ENCODE measurements at regions not wholly inside any gene's neighbourhood (a gene's known extent, or its start where the extent isn't known, plus 50 kb on each side); places are given as distances from the start of the nearest gene placed in this dataset.

DNA sequence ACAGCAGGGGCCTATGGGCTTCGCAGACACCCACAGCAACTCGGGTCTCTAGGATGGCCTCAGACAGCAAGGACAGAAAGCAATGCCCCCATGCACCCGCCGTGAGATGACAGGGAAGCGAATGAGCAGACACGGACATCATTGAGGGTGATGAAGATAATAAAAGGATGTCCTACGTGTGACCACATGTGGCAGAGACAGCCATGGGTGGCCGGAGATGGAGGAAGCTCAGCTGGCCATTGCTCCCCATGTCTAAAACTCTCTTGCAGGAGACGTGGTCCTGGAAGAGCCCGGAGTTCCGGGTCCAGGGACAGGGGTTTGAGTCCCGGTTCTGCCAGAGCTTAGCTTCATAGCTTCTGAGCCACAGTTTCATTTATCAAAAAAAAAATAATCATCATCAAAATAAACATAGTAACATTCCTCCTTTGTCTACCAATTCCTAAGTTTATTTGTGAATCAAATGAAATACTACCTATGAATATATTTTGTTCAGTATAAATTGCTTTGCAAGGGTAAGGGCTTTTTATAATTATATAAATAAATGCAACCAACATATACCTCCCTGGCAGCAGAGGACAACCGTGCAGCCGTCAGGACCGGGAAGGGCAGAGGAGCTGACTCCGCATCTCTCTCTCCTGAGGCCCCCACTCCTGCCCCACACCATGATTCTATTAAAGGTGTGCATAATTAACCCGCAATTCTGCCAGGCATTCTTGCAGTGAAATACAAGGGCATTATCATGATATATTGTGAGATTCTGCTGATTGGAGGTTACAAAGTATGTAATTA is 401.4 kb upstream of the MYT1L start:
- intact Hi-C loops (cut with DNase I) = no loop called here
- no peak for TF ChIP-seq CTCF (IDR thresholded peaks at IDR 0.05)
- TF ChIP-seq EP300 (IDR thresholded peaks at IDR 0.05) = no peak
- Histone ChIP-seq H3K36me3 (no peaks in the 10 kb centered on the region), H3K27ac (no peak overlapping the region), H3K4me3 (no peak overlapping the region), H3K27me3 (no peaks in the 10 kb centered on the region), H3K9me3 (no peaks in the 10 kb centered on the region), H3K4me1 (ENCODE audit: insufficient read depth) (no peaks in the 10 kb centered on the region)
- WGBS, 3 donors = 76 to 84% (median 80%) methylated on average over 17 of the region's 17 CpGs
- no peak for DNase-seq

- no peaks in the 10 kb centered on the region for H3K27me3 ChIP-seq
- no peak overlapping the region for H3K27ac ChIP-seq
- TF ChIP-seq CTCF (IDR thresholded peaks at IDR 0.05) = no peak
- TF ChIP-seq EP300 (IDR thresholded peaks at IDR 0.05) = no peak
- no peak for TF ChIP-seq POLR2A (IDR thresholded peaks at IDR 0.05)
- no peak for DNase-seq
- H3K4me3 ChIP-seq = no peak overlapping the region
- intact Hi-C loops (cut with DNase I) = no loop called here
- H3K4me1 ChIP-seq (ENCODE audit: insufficient read depth) = no peaks in the 10 kb centered on the region
- no peaks in the 10 kb centered on the region for H3K36me3 ChIP-seq
- H3K9me3 ChIP-seq = no peaks in the 10 kb centered on the region
- 76 to 81% (median 79%) methylated on average over 19 of the region's 19 CpGs for WGBS, 3 donors
These were observed 400.8 kb upstream of the MYT1L start for GRCh38 chr2:2731816-2732284.

DNA sequence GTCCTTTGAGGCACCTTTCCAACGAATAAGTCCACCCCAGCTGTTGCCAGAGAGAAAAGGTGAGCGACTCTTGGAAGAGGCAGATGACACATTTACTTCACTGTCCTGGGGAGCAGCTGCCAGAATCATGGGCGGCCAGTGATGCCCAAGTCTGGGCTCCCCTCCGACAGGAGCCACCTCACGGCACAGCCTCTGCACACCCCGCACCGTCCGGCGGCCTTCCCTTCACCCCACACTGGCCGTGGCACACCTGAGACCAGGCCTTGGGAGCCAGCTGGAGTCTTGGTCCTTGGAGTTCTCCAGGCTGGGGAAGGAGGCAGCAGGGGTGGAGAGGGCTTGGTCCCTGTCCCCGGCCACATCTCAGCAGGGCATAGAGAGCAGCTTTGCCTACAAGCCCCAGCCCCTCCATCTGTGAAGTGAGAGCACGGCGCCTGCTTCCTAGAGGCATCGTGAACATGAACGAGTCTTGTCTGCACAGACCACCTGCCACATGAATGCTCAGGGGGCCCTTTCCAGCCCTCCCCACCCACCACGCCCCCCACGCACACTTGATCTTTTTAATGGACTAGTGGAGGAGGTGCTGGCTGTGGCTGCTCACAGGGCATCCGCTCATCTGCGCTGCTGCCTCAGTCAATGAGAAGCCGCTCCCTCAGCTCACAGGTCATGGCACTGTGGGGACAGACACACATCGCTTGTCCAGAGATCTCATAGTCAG is 400.2 kb upstream of the MYT1L start:
- intact Hi-C loops (cut with DNase I) = no loop called here
- WGBS, 3 donors = 67 to 70% (median 68%) methylated on average over 21 of the region's 21 CpGs
- no peaks in the 10 kb centered on the region for H3K27me3 ChIP-seq
- H3K4me3 ChIP-seq = no peak overlapping the region
- TF ChIP-seq POLR2A (IDR thresholded peaks at IDR 0.05) = no peak
- TF ChIP-seq EP300 (IDR thresholded peaks at IDR 0.05) = no peak
- no peak for TF ChIP-seq CTCF (IDR thresholded peaks at IDR 0.05)
- H3K36me3 ChIP-seq = no peaks in the 10 kb centered on the region
- no peak overlapping the region for H3K27ac ChIP-seq
- H3K4me1 ChIP-seq (ENCODE audit: insufficient read depth) = no peaks in the 10 kb centered on the region
- no peak for DNase-seq
- H3K9me3 ChIP-seq = no peaks in the 10 kb centered on the region

- DNase-seq = no peak
- H3K36me3 ChIP-seq = no peaks in the 10 kb centered on the region
- TF ChIP-seq EP300 (IDR thresholded peaks at IDR 0.05) = no peak
- H3K27me3 ChIP-seq = no peaks in the 10 kb centered on the region
- no peaks in the 10 kb centered on the region for H3K4me1 ChIP-seq (ENCODE audit: insufficient read depth)
- 63 to 68% (median 66%) methylated on average over 18 of the region's 18 CpGs for WGBS, 3 donors
- intact Hi-C loops (cut with DNase I) = no loop called here
- no peak overlapping the region for H3K27ac ChIP-seq
- no peaks in the 10 kb centered on the region for H3K9me3 ChIP-seq
- no peak overlapping the region for H3K4me3 ChIP-seq
These were observed 399.3 kb upstream of the MYT1L start for GRCh38 chr2:2730301-2730833.

GRCh38 chr2:2729246-2729645 is 398.2 kb upstream of the MYT1L start:
- Histone ChIP-seq H3K4me1 (ENCODE audit: insufficient read depth) (no peaks in the 10 kb centered on the region), H3K27me3 (no peaks in the 10 kb centered on the region), H3K27ac (no peak overlapping the region), H3K9me3 (no peaks in the 10 kb centered on the region), H3K4me3 (no peak overlapping the region), H3K36me3 (no peaks in the 10 kb centered on the region)
- intact Hi-C loops (cut with DNase I) = no loop called here
- TF ChIP-seq POLR2A (IDR thresholded peaks at IDR 0.05) (no peak), EP300 (IDR thresholded peaks at IDR 0.05) (no peak), CTCF (IDR thresholded peaks at IDR 0.05) (no peak)
- 78 to 96% (median 80%) methylated on average over 9 of the region's 9 CpGs for WGBS, 3 donors
- DNase-seq = no peak
